SK-N-SH (cell line): ENCODE measurements at regions not wholly inside any gene's neighbourhood (a gene's known extent, or its start where the extent isn't known, plus 50 kb on each side); places are given as distances from the start of the nearest gene placed in this dataset.

Source experiments
- CTCF ChIA-PET: fragments of 300-600, 350-600 bp; formaldehyde crosslinking; extraction: SDS; loops from one replicate; lab custom pipeline; 2021; lab: Yijun Ruan, JAX
- POLR2A ChIA-PET: fragments of 350-600 bp; sonication (Branson Sonifier 250); formaldehyde crosslinking; extraction: SDS; loops from one replicate; lab custom pipeline; 2020; ENCODE audit warnings: antibody characterized with exemption, inconsistent platforms; lab: Yijun Ruan, JAX
- DNase-seq: peaks from one replicate; pipeline ENCODE4 v3.0.0; 2012
- H2AFZ ChIP-seq: fragments of 200-600 bp; sonication (generic); 2 replicates; pipeline ENCODE4 v1.8.1; 2016; ENCODE audit warnings: antibody characterized with exemption, mild to moderate bottlenecking, low read depth
- H3F3A ChIP-seq: fragments of 200-600 bp; sonication (generic); replicated peaks from 2 replicates; pipeline ENCODE3; 2016; ENCODE audit warnings: antibody characterized with exemption, mild to moderate bottlenecking; ENCODE audit not compliant: insufficient read depth
- H3K27ac ChIP-seq, 2 experiments: fragments of 200-500 bp in 1 of 2; fragments of 200-600 bp in 1 of 2; sonication (Bioruptor generic) in 1 of 2; sonication (generic), shearing (Covaris generic) in 1 of 2; 2 replicates each; pipeline versions ENCODE4 v1.5.1 to v1.6.1; 2014 to 2016; ENCODE audit warnings: low read depth in 2 of 2, inconsistent platforms in 1 of 2, low read length in 1 of 2, mild to moderate bottlenecking in 1 of 2, mixed read lengths in 1 of 2
- H3K27me3 ChIP-seq: fragments of 200-600 bp; sonication (generic), shearing (Covaris generic); 2 replicates; pipeline ENCODE4 v1.6.1; 2016; ENCODE audit warnings: mixed run types; ENCODE audit not compliant: insufficient read depth
- H3K36me3 ChIP-seq, 2 experiments: fragments of 200-500 bp in 1 of 2; fragments of 200-600 bp in 1 of 2; sonication (Bioruptor generic) in 1 of 2; sonication (generic) in 1 of 2; replicated peaks in 1 of 2; 2 replicates each; pipeline versions ENCODE3 to v1.5.1; 2014 to 2016; ENCODE audit warnings: low read length in 1 of 2, mild to moderate bottlenecking in 1 of 2; ENCODE audit not compliant: insufficient read depth in 2 of 2, control insufficient read depth in 1 of 2
- H3K4me1 ChIP-seq, 2 experiments: fragments of 200-500 bp in 1 of 2; fragments of 200-600 bp in 1 of 2; sonication (Bioruptor generic) in 1 of 2; sonication (generic), shearing (Covaris generic) in 1 of 2; 2 replicates each; pipeline versions ENCODE4 v1.5.1 to v1.6.1; 2014 to 2016; ENCODE audit warnings: low read depth in 1 of 2, low read length in 1 of 2, mixed run types in 1 of 2; ENCODE audit not compliant: insufficient read depth in 2 of 2, control insufficient read depth in 1 of 2
- H3K4me2 ChIP-seq: fragments of 200-600 bp; sonication (generic), shearing (Covaris generic); 2 replicates; pipeline ENCODE4 v1.6.1; 2017; ENCODE audit warnings: mixed run types
- H3K4me3 ChIP-seq, 2 experiments: fragments of 200-500 bp in 1 of 2; fragments of 200-600 bp in 1 of 2; sonication (Bioruptor generic) in 1 of 2; sonication (generic), shearing (Covaris generic) in 1 of 2; 2 replicates each; pipeline versions ENCODE4 v1.5.1 to v1.8.1; 2014 to 2016; ENCODE audit warnings: low read depth in 2 of 2, inconsistent platforms in 1 of 2, low read length in 1 of 2, mild to moderate bottlenecking in 1 of 2, mixed read lengths in 1 of 2, moderate library complexity in 1 of 2
- H3K79me2 ChIP-seq: fragments of 200-600 bp; sonication (generic); 2 replicates; pipeline ENCODE4 v1.8.1; 2017; ENCODE audit warnings: mild to moderate bottlenecking; ENCODE audit not compliant: insufficient read depth
- H3K9ac ChIP-seq: fragments of 200-600 bp; sonication (generic); 2 replicates; pipeline ENCODE4 v1.6.1; 2017; ENCODE audit warnings: mixed run types
- H3K9me2 ChIP-seq: fragments of 200-600 bp; sonication (generic); 2 replicates; pipeline ENCODE4 v1.6.1; 2017; ENCODE audit warnings: mixed run types
- H3K9me3 ChIP-seq: fragments of 200-600 bp; sonication (generic); 2 replicates; pipeline ENCODE4 v1.6.1; 2017; ENCODE audit warnings: mixed run types, mild to moderate bottlenecking, moderate library complexity
- H4K20me1 ChIP-seq: fragments of 200-600 bp; sonication (generic); 2 replicates; pipeline ENCODE4 v1.6.1; 2017; ENCODE audit warnings: mild to moderate bottlenecking, mixed run types; ENCODE audit not compliant: insufficient read depth
- CHD2 ChIP-seq: fragments of 150-350 bp; IDR thresholded peaks from 2 replicates; pipeline ENCODE4 v1.6.1; 2018; ENCODE audit warnings: low read length; ENCODE audit not compliant: partially characterized antibody
- ELF1 ChIP-seq: IDR thresholded peaks from 2 replicates; pipeline ENCODE4 v1.4.0; 2012
- EP300 ChIP-seq, 2 experiments: IDR thresholded peaks; 2 replicates each; pipeline versions ENCODE4 v1.4.0 to v1.6.1; 2012; ENCODE audit warnings: borderline replicate concordance in 1 of 2, low read depth in 1 of 2, low read length in 1 of 2
- EZH2phosphoT487 ChIP-seq: fragments of 200-600 bp; sonication (generic); IDR thresholded peaks from 2 replicates; pipeline ENCODE4 v1.6.1; 2017; ENCODE audit warnings: low read depth, mixed run types, mild to moderate bottlenecking, antibody characterized with exemption, moderate library complexity, borderline replicate concordance
- FOSL2 ChIP-seq: IDR thresholded peaks from 2 replicates; pipeline ENCODE4 v1.4.0; 2012; ENCODE audit warnings: low read depth, mild to moderate bottlenecking, moderate library complexity, borderline replicate concordance
- FOXJ3 ChIP-seq: sonication (generic); formaldehyde crosslinking; IDR thresholded peaks from 2 replicates; pipeline ENCODE4 v1.5.1; 2020; ENCODE audit warnings: mild to moderate bottlenecking, missing genetic modification reagents
- GABPA ChIP-seq: IDR thresholded peaks from 2 replicates; pipeline ENCODE4 v1.4.0; 2012; ENCODE audit warnings: low read depth, mild to moderate bottlenecking
- GATA2 ChIP-seq: sonication (generic); formaldehyde crosslinking; IDR thresholded peaks from 2 replicates; pipeline ENCODE4 v1.5.0; 2020; ENCODE audit warnings: mild to moderate bottlenecking, missing genetic modification reagents
- JUND ChIP-seq: IDR thresholded peaks from 2 replicates; pipeline ENCODE4 v1.4.0; 2012
- MEF2A ChIP-seq: IDR thresholded peaks from 2 replicates; pipeline ENCODE4 v1.4.0; 2012; ENCODE audit warnings: low read depth, borderline replicate concordance
- NRF1 ChIP-seq: IDR thresholded peaks from 2 replicates; pipeline ENCODE4 v1.6.1; 2012; ENCODE audit warnings: low read depth, mild to moderate bottlenecking, low read length
- RAD21 ChIP-seq: IDR thresholded peaks from 2 replicates; pipeline ENCODE4 v1.6.1; 2012; ENCODE audit warnings: mild to moderate bottlenecking, low read length
- RCOR1 ChIP-seq: fragments of 150-350 bp; IDR thresholded peaks from 2 replicates; pipeline ENCODE4 v1.6.1; 2017; ENCODE audit warnings: antibody characterized with exemption, low read length
- RXRA ChIP-seq: IDR thresholded peaks from 2 replicates; pipeline ENCODE4 v1.4.0; 2012; ENCODE audit warnings: low read depth, mild to moderate bottlenecking, borderline replicate concordance
- YY1 ChIP-seq: IDR thresholded peaks from 2 replicates; pipeline ENCODE4 v1.4.0; 2012; ENCODE audit warnings: low read depth, mild to moderate bottlenecking
- WGBS: methylation state at CpG from one replicate; pipeline ENCODE4 v1.1.6; 2017; ENCODE audit warnings: low lambda C conversion rate; 5-methylcytosine and 5-hydroxymethylcytosine counted together
- TF ChIP-seq, protein P1 (sequence below): IDR thresholded peaks from 2 replicates; pipeline ENCODE4; 2012
- TF ChIP-seq, protein P2 (sequence below): IDR thresholded peaks from 2 replicates; pipeline ENCODE4 v1.4.0; 2012; ENCODE audit warnings: low read depth, borderline replicate concordance
- TF ChIP-seq, protein P3 (sequence below): fragments of 150-350 bp; IDR thresholded peaks from 2 replicates; pipeline ENCODE4 v1.6.1; 2016; ENCODE audit warnings: mild to moderate bottlenecking, low read depth, low read length
- TF ChIP-seq, protein P4 (sequence below): IDR thresholded peaks from 2 replicates; pipeline ENCODE4 v1.4.0; 2012; ENCODE audit warnings: low read depth

DNA sequence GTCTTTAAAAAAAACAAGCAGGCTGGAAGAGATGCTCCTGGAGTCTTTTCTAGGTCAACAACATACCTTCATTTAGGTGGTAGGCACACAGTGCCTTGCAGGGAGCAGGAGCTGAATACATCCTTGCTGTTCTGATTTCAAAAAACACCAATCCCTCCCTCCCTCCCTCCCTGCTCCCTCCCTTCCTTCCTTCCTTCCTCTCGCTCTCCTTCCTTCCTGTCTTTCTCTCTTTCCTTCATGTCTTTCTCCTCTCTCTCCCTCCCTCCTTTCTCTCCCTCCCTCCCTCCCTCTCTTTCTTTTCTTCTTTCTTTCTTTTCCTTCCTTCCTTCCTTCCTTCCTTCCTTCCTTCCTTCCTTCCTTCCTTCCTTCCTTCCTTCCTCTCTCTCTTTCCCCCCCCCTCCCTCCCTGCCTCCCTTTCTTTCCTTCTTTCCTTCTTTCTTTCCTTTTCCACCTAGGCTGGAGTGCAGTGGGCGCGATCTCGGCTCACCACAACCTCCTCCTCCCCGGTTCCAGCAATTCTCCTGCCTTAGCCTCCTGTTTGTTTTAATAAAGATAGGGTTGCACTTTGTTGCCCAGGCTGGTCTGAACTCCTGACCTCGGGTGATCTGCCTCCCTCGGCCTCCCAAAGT is 245.1 kb downstream of the MIAT start:
- H3K27me3 ChIP-seq: no peaks in the 10 kb centered on the region
- 74% methylated on average over 7 of the region's 7 CpGs for WGBS
- DNase-seq: no peak
- no peak overlapping the region for H3K4me3 ChIP-seq
- no peak overlapping the region for H3K4me2 ChIP-seq
- H3K9me3 ChIP-seq: no peaks in the 10 kb centered on the region
- H4K20me1 ChIP-seq: no peaks in the 10 kb centered on the region
- no peaks in the 10 kb centered on the region; a peak in 1 of 4 replicates for H3K4me1 ChIP-seq
- H3K79me2 ChIP-seq: no peaks in the 10 kb centered on the region
- TF ChIP-seq FOXJ3 (CRISPR knock-in tag) (no peak), GABPA (no peak), JUND (no peak), RCOR1 (no peak), EZH2phosphoT487 (no peak), GATA2 (no peak), NRF1 (no peak), ELF1 (no peak), YY1 (no peak), RAD21 (no peak), EP300 (IDR thresholded peaks at IDR 0.05; ENCODE audit: borderline replicate concordance in 1 of 2, low read depth in 1 of 2, low read length in 1 of 2) (no peak), MEF2A (no peak), FOSL2 (no peak), CHD2 (no peak), RXRA (no peak)
- TF ChIP-seq, protein P1, sequence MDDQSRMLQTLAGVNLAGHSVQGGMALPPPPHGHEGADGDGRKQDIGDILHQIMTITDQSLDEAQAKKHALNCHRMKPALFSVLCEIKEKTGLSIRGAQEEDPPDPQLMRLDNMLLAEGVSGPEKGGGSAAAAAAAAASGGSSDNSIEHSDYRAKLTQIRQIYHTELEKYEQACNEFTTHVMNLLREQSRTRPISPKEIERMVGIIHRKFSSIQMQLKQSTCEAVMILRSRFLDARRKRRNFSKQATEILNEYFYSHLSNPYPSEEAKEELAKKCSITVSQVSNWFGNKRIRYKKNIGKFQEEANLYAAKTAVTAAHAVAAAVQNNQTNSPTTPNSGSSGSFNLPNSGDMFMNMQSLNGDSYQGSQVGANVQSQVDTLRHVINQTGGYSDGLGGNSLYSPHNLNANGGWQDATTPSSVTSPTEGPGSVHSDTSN: no peak
- TF ChIP-seq, protein P2, sequence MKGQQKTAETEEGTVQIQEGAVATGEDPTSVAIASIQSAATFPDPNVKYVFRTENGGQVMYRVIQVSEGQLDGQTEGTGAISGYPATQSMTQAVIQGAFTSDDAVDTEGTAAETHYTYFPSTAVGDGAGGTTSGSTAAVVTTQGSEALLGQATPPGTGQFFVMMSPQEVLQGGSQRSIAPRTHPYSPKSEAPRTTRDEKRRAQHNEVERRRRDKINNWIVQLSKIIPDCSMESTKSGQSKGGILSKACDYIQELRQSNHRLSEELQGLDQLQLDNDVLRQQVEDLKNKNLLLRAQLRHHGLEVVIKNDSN: no peak
- TF ChIP-seq, protein P3, sequence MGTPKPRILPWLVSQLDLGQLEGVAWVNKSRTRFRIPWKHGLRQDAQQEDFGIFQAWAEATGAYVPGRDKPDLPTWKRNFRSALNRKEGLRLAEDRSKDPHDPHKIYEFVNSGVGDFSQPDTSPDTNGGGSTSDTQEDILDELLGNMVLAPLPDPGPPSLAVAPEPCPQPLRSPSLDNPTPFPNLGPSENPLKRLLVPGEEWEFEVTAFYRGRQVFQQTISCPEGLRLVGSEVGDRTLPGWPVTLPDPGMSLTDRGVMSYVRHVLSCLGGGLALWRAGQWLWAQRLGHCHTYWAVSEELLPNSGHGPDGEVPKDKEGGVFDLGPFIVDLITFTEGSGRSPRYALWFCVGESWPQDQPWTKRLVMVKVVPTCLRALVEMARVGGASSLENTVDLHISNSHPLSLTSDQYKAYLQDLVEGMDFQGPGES: no peak
- TF ChIP-seq, protein P4, sequence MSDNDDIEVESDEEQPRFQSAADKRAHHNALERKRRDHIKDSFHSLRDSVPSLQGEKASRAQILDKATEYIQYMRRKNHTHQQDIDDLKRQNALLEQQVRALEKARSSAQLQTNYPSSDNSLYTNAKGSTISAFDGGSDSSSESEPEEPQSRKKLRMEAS: no peak
- ChIA-PET POLR2A (no interaction called here), CTCF (no interaction called here)
- no peaks in the 10 kb centered on the region for H3K36me3 ChIP-seq
- no peaks in the 10 kb centered on the region for H3F3A ChIP-seq
- H3K9ac ChIP-seq: no peak overlapping the region
- no peaks in the 10 kb centered on the region for H3K9me2 ChIP-seq
- H2AFZ ChIP-seq: no peak overlapping the region
- H3K27ac ChIP-seq: no peak overlapping the region
